Spleen (tissue), 7 donors: ENCODE measurements at regions not wholly inside any gene's neighbourhood (a gene's known extent, or its start where the extent isn't known, plus 50 kb on each side); places are given as distances from the start of the nearest gene placed in this dataset.

Experiments used
- CTCF ChIP-seq, 11 experiments: fragments of 200-600 bp in 7 of 11; fragments of 450-650 bp in 4 of 11; sonication (generic) in 4 of 11; IDR thresholded peaks in 8 of 11; conservative IDR thresholded peaks in 3 of 11; 1 replicate in 7 of 11; 2 replicates in 4 of 11; pipeline versions ENCODE4 v1.4.0 to v1.8.0; 2016 to 2021; ENCODE audit warnings: antibody characterized with exemption in 11 of 11, inconsistent platforms in 4 of 11, mild to moderate bottlenecking in 1 of 11
- POLR2A ChIP-seq, 3 donors: fragments of 450-650 bp; IDR thresholded peaks; one replicate each; pipeline ENCODE4 v1.5.1; 2017; ENCODE audit warnings: antibody characterized with exemption in 3 of 3, mild to moderate bottlenecking in 1 of 3
- POLR2AphosphoS5 ChIP-seq, 3 donors: sonication (generic); formaldehyde crosslinking; IDR thresholded peaks; one replicate each; pipeline ENCODE4 v1.5.1; 2017; ENCODE audit warnings: antibody characterized with exemption in 3 of 3
- donor health status: DM: no; HTN: no; CAD: no; lungs with moderate emphysema.
- donor health status: DM: no; HTN: no; CAD: no.
- donor health status: DM: no; HTN: no; CAD: no.

DNA sequence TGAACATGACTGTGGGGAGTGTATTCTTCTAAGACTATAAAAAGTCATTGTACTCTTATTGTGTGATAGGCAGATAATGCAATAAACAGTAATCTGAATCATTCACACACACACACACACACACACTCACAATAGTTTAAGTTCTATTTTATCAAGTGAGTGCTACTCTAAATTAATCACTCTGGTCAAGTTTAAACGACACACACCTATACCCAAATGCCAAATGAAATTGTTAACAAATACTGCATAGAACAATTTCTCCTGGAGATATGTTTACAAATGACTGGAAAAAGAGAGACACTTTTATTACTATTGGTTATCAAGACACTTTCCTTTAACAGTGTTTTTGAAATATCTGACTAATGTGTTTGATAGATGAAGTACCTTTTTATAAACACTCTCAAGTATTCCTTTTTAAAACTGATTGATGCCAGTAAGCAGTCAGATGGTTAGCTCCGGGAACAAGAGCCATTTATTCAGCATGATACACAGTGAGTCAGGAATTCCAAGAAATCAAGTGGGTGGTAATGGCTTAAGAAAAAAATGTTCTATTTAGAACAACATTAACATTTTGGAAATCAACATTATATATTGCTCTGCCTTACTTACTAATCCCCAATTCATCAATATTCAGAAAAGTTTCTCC, 521.6 kb upstream of the ST8SIA4 start:
- TF ChIP-seq CTCF (IDR thresholded peaks at IDR 0.05 in 8 of 11, conservative IDR thresholded peaks at IDR 0.05 in 3 of 11) (no peak), POLR2AphosphoS5 (IDR thresholded peaks at IDR 0.05) (no peak), POLR2A (IDR thresholded peaks at IDR 0.05) (no peak)
